ENCODE measurements at regions not wholly inside any gene's neighbourhood (a gene's known extent, or its start where the extent isn't known, plus 50 kb on each side); places are given as distances from the start of the nearest gene placed in this dataset.

GRCh38 chr6:164151161-164152120 is 736.9 kb downstream of the QKI start:
- no peaks in the 10 kb centered on the region for H3K27me3 Mint-ChIP-seq
- H3K9me3 Mint-ChIP-seq = peaks cover 16% of the 10 kb centered on the region
- H3K4me3 Mint-ChIP-seq = no peak overlapping the region
- intact Hi-C loops (cut with micrococcal nuclease) = no loop called here
- no peaks in the 10 kb centered on the region for H3K4me1 Mint-ChIP-seq (ENCODE audit: low read depth)
- no peaks in the 10 kb centered on the region for H3K36me3 Mint-ChIP-seq (ENCODE audit: low read depth)
- H3K27ac Mint-ChIP-seq = no peak overlapping the region

- no peak overlapping the region for H3K4me3 Mint-ChIP-seq
- no peaks in the 10 kb centered on the region for H3K27me3 Mint-ChIP-seq
- intact Hi-C loops (cut with micrococcal nuclease) = no loop called here
- H3K27ac Mint-ChIP-seq = no peak overlapping the region
- no peaks in the 10 kb centered on the region for H3K36me3 Mint-ChIP-seq (ENCODE audit: low read depth)
- H3K9me3 Mint-ChIP-seq = peaks cover 18% of the 10 kb centered on the region
- no peaks in the 10 kb centered on the region for H3K4me1 Mint-ChIP-seq (ENCODE audit: low read depth)
Measured at GRCh38 chr6:164150232-164150631, 735.7 kb downstream of the QKI start.

DNA sequence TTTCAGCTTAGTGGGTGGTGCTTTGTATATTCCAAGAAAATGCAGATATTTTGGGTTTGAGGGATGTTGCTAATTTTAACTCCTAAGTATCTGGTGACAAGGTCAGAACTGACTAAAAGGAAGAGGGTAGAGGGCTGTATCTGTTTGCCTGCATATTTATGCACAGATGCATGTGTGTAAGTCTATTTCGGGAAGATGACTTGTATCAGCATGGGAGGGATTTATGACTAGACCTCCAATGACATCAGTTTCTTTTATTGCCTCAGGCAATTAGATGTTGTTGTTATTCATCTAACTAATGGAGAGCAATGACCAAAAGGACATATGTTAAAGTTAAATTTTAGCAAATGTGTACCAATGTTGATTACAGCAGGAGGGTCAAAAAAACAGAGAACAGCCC is 734.3 kb downstream of the QKI start:
- no peak overlapping the region for H3K4me3 Mint-ChIP-seq
- H3K9me3 Mint-ChIP-seq = peaks cover 19% of the 10 kb centered on the region
- H3K27me3 Mint-ChIP-seq = no peaks in the 10 kb centered on the region
- H3K27ac Mint-ChIP-seq = no peak overlapping the region
- no peaks in the 10 kb centered on the region for H3K36me3 Mint-ChIP-seq (ENCODE audit: low read depth)
- H3K4me1 Mint-ChIP-seq (ENCODE audit: low read depth) = no peaks in the 10 kb centered on the region
- intact Hi-C loops (cut with micrococcal nuclease) = no loop called here

GRCh38 chr6:164144316-164144715 is 729.8 kb downstream of the QKI start:
- Mint-ChIP-seq H3K9me3 (peaks cover 19% of the 10 kb centered on the region), H3K4me1 (ENCODE audit: low read depth) (no peaks in the 10 kb centered on the region), H3K27me3 (no peaks in the 10 kb centered on the region), H3K36me3 (ENCODE audit: low read depth) (no peaks in the 10 kb centered on the region), H3K4me3 (no peak overlapping the region), H3K27ac (no peak overlapping the region)
- intact Hi-C loops (cut with micrococcal nuclease) = no loop called here

- H3K27me3 Mint-ChIP-seq = no peaks in the 10 kb centered on the region
- H3K36me3 Mint-ChIP-seq (ENCODE audit: low read depth) = no peaks in the 10 kb centered on the region
- H3K9me3 Mint-ChIP-seq = peaks cover 10% of the 10 kb centered on the region
- H3K27ac Mint-ChIP-seq = no peak overlapping the region
- H3K4me3 Mint-ChIP-seq = no peak overlapping the region
- intact Hi-C loops (cut with micrococcal nuclease) = no loop called here
- H3K4me1 Mint-ChIP-seq (ENCODE audit: low read depth) = no peaks in the 10 kb centered on the region
Measured at GRCh38 chr6:164142322-164142721, 727.8 kb downstream of the QKI start.

DNA sequence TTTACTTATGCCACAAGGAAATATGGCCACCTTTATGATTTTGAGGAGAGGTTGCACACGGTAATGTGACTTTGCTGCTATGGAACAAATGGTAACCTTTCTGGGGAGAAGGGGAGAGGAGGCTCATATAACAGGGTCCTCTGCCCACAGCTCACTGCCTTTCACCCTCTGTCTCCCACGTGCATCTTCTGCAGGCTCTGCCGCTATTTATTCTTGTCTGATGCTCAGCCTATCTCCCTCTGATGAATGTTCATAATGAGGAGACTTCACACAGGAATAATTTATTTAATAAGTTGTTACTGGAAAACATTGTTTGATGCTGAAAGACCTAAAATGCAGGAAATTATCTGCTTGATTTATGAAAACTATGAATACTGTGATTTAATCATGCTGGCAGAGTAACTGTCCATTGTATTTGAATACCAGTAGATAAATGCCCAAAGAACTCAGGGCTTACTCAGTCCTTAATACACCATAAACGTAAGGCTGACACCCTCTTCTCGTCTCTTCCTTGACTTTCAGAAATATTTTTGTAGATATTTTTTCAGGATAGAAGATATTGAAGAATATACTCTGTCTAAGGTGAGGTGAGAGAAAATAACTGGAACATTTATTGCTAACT is 721.1 kb downstream of the QKI start:
- H3K27me3 Mint-ChIP-seq = no peaks in the 10 kb centered on the region
- no peaks in the 10 kb centered on the region for H3K36me3 Mint-ChIP-seq (ENCODE audit: low read depth)
- intact Hi-C loops (cut with micrococcal nuclease) = no loop called here
- no peaks in the 10 kb centered on the region for H3K4me1 Mint-ChIP-seq (ENCODE audit: low read depth)
- H3K4me3 Mint-ChIP-seq = no peak overlapping the region
- H3K9me3 Mint-ChIP-seq = peaks cover 9% of the 10 kb centered on the region
- H3K27ac Mint-ChIP-seq = no peak overlapping the region

DNA sequence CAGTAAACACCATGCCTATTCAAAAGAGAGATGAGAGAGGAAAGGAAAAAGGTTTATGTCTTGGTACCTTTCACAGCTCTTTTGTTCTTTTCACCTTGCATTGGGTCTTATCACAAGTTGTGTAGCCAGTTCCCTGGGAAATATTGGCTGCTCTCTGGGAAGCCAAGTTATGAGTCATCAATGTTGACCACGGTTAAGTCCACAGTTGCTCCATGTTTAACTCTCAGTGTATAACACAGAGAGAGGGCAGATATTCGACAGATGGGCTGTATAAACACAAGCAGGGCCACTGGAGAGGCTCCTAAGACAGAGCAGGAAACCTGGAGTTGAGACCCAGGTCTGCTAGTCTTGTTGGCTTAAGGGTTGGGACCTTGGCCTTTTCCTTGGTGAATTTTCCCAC is 718.6 kb downstream of the QKI start:
- intact Hi-C loops (cut with micrococcal nuclease) = no loop called here
- H3K4me3 Mint-ChIP-seq = no peak overlapping the region
- no peak overlapping the region for H3K27ac Mint-ChIP-seq
- H3K36me3 Mint-ChIP-seq (ENCODE audit: low read depth) = no peaks in the 10 kb centered on the region
- no peaks in the 10 kb centered on the region for H3K4me1 Mint-ChIP-seq (ENCODE audit: low read depth)
- H3K27me3 Mint-ChIP-seq = no peaks in the 10 kb centered on the region
- H3K9me3 Mint-ChIP-seq = peaks cover 9% of the 10 kb centered on the region

DNA sequence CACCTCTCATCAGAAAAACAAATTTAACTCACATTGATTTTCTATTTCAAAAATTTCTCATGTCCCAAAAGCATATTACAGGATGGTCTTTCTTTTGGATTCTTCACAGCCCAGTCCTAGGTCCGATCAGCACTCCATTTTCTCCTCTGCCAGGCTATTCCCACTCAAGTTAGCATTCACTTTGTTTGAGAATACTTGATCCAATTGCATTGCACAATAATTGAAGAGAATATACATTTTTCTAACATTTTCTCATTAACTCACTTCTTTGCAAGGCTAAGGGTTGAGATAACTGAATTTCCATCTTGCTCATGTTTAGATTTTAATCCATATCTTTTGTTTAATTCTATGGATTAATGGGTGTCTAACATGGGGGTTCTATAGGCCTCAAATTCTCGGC is 716.1 kb downstream of the QKI start:
- Mint-ChIP-seq H3K4me1 (ENCODE audit: low read depth) (no peaks in the 10 kb centered on the region), H3K36me3 (ENCODE audit: low read depth) (no peaks in the 10 kb centered on the region), H3K9me3 (peaks cover 12% of the 10 kb centered on the region), H3K27me3 (no peaks in the 10 kb centered on the region), H3K27ac (no peak overlapping the region), H3K4me3 (no peak overlapping the region)
- intact Hi-C loops (cut with micrococcal nuclease) = no loop called here

DNA sequence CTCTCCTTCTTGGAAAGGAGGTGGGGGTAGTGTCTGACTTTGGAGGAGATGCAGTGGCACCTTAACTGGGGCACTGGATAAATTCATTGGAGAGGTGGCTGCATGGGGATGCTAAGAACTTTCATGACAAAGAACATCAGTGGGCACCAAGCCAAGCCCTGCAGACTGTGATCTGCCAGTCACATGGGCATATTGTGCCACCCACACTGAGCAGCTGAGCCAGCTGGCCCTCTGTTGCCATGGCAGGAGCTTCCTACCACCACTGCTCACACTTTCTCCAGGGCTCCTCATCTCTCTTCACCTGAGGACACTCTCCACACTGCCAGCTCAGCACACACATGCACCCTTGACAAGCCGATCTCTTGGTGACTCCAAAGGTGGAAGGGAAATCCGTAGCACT is 715.6 kb downstream of the QKI start:
- Mint-ChIP-seq H3K4me3 (no peak overlapping the region), H3K4me1 (ENCODE audit: low read depth) (no peaks in the 10 kb centered on the region), H3K27me3 (no peaks in the 10 kb centered on the region), H3K27ac (no peak overlapping the region), H3K36me3 (ENCODE audit: low read depth) (no peaks in the 10 kb centered on the region), H3K9me3 (peaks cover 12% of the 10 kb centered on the region)
- intact Hi-C loops (cut with micrococcal nuclease) = no loop called here

DNA sequence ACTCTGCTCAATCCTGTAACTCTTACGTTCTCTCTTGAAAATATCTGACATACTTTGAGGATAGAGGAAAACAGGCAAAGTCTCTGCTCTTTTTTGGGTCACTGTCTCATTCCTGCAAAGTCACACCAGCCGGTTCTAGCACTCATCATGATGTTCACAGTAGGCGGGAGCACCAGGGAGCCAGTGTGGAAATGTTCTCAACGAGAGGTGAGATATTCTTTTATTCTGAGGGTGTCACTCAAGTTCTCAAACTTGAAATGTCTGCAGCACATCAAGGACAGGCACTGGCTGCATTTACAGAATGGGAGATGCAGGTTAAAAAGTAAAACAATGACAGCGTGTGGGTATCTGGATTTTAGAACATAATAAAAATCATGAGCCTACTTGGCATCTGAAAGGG is 714.7 kb downstream of the QKI start:
- no peaks in the 10 kb centered on the region for H3K27me3 Mint-ChIP-seq
- no peak overlapping the region for H3K4me3 Mint-ChIP-seq
- peaks cover 10% of the 10 kb centered on the region for H3K9me3 Mint-ChIP-seq
- H3K36me3 Mint-ChIP-seq (ENCODE audit: low read depth) = no peaks in the 10 kb centered on the region
- intact Hi-C loops (cut with micrococcal nuclease) = no loop called here
- no peak overlapping the region for H3K27ac Mint-ChIP-seq
- H3K4me1 Mint-ChIP-seq (ENCODE audit: low read depth) = no peaks in the 10 kb centered on the region

GRCh38 chr6:164128101-164128500 is 713.6 kb downstream of the QKI start:
- H3K4me1 Mint-ChIP-seq (ENCODE audit: low read depth) = no peaks in the 10 kb centered on the region
- H3K4me3 Mint-ChIP-seq = no peak overlapping the region
- peaks cover 10% of the 10 kb centered on the region for H3K9me3 Mint-ChIP-seq
- no peaks in the 10 kb centered on the region for H3K36me3 Mint-ChIP-seq (ENCODE audit: low read depth)
- intact Hi-C loops (cut with micrococcal nuclease) = no loop called here
- no peak overlapping the region for H3K27ac Mint-ChIP-seq
- H3K27me3 Mint-ChIP-seq = no peaks in the 10 kb centered on the region

- Mint-ChIP-seq H3K4me3 (no peak overlapping the region), H3K27ac (no peak overlapping the region), H3K36me3 (ENCODE audit: low read depth) (no peaks in the 10 kb centered on the region), H3K4me1 (ENCODE audit: low read depth) (no peaks in the 10 kb centered on the region), H3K9me3 (peaks cover 10% of the 10 kb centered on the region), H3K27me3 (no peaks in the 10 kb centered on the region)
- intact Hi-C loops (cut with micrococcal nuclease) = no loop called here
Measured at GRCh38 chr6:164124986-164125385, 710.5 kb downstream of the QKI start.

DNA sequence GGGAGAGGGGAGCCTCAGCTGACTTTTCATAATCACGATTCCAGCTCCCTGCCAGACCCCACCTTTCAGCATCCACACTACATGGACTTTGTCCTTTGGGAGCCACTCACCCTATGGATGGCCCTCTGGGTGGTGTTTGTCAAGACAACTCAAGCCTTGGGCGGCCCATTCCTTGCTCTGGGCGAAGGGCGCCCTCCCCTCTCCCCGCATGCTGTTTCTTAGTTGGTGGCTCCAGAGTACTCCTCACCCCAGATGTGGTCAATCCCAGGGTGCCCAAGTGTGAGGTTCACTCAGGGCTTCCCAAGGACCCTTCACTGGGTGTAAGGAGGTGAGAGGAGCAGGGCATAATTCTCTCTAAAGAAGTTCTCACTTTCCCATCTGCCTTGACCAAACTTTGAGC is 710.0 kb downstream of the QKI start:
- Mint-ChIP-seq H3K4me3 (no peak overlapping the region), H3K4me1 (ENCODE audit: low read depth) (no peaks in the 10 kb centered on the region), H3K36me3 (ENCODE audit: low read depth) (no peaks in the 10 kb centered on the region), H3K27ac (no peak overlapping the region), H3K9me3 (peaks cover 10% of the 10 kb centered on the region), H3K27me3 (no peaks in the 10 kb centered on the region)
- intact Hi-C loops (cut with micrococcal nuclease) = no loop called here

DNA sequence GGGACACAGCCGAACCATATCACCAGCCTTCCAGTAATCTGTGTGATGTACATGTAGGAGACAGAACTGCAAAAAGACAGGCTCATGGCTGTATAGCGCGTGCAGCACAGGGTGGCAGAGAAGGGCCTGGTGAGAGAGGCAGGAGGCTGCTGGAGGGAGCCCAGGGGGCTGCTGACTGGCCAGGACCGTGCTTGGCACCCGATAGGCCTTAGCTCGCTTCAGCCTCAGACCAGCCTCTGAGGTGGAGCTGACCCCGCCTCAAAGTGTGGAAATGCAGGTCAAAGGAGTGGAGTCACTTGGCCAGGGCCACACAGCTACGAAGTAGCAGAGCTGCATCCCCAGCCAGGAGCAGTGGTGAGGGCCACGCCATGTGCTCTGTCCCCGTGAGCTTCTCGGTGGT is 707.6 kb downstream of the QKI start:
- peaks cover 2% of the 10 kb centered on the region for H3K27me3 Mint-ChIP-seq
- no peak overlapping the region for H3K4me3 Mint-ChIP-seq
- peaks cover 10% of the 10 kb centered on the region for H3K9me3 Mint-ChIP-seq
- intact Hi-C loops (cut with micrococcal nuclease) = no loop called here
- no peaks in the 10 kb centered on the region for H3K36me3 Mint-ChIP-seq (ENCODE audit: low read depth)
- H3K4me1 Mint-ChIP-seq (ENCODE audit: low read depth) = no peaks in the 10 kb centered on the region
- no peak overlapping the region for H3K27ac Mint-ChIP-seq
